ENCODE measurements at regions not wholly inside any gene's neighbourhood (a gene's known extent, or its start where the extent isn't known, plus 50 kb on each side); places are given as distances from the start of the nearest gene placed in this dataset.
A peak's percentile ranks its signal among the peaks of the same experiment; 100 is the strongest.

DNA sequence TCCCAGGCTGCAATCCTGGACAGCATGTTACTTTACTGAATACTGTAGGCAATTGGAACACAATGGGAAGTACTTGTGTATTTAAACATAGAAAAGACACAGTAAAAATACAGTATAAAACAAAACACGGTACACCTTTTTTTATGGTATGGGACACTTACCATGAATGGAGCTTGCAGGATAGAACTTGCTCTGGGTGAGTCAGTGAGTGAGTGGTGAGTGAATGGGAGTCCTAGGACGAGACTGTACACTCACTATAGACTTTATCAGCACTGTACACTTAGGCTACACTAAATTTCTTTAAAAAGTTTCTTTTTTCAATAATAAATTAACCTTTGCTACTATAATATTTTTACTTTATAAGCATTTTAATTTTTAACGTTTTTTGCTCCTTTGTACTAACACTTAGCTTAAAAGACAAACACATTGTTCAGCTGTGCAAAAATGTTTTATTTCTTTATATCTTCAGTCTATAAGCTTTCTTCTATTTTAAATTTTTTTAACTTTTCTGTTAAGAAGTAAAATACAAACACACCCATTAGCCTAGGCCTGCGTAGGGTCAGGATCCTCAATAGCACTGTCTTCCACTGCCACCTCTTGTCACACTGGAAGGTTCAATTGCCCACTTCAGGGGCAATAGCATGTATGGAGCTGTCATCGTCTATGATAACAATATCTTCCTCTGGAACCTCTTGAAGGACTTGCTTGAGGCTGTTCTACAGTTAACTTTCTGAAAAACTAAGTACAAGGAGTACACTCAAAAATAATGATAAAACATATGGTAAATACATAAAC, 293.5 kb upstream of the FSTL5 start:
- DNase-seq: no peak

DNA sequence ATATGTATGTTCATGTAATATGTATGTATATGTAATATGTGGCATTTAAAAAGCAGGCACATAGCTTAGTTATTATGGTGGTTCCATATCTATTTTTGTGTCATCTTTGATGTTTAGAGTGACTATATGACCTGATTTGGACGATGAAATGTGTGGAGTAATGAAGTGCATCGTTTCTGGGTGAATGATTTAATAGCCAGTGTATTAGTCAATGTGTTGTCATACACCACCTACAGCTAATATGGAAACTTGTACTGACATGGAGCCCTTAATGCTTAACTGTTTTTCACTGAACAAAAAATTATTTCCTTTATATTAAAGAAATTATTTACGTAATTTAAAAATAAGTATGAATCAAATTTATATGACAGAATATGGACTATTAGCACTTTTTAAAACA, 292.3 kb upstream of the FSTL5 start:
- no peak for DNase-seq

DNA sequence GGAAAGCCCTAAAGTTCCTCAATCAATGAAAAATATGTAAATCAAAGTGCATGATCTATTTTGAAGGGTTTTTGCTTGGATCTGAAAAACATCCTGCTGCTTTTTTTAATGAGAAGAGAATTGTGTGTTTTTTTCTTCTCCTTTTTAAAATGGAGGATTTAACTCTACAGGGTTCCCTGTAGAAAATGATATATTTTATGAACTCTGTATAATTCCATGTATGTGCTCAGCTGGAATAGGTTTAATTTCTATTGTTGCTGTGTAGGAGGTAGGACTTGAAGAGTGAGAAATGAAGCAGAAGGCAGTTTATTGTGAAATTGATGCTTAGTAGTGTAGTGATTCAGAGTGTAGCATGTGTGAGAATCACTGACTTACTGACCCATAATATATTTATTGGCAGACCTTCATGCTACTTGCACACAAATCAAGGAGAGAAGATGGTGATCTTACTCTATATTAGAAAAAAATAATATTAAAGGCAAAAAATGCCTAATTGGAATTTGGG, 286.8 kb upstream of the FSTL5 start:
- DNase-seq: no peak

DNA sequence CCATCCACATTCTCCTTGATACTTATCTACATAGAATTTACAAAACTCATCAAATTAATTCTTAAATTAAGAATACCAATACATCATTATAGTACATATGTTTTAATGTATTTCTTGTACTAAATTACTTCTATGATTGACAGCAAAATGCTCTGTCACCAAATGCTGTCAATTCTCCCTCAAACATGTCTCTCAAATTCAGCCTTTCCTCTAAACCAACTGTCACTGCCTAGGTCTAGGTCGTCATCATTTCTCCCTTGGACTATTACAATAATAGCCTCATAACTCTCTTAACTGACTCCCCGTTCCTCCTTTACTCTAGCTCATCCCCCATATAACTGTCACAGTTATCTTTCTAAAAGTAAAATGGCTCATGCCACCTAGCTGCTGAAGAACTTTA, 279.7 kb upstream of the FSTL5 start:
- no peak for DNase-seq

DNA sequence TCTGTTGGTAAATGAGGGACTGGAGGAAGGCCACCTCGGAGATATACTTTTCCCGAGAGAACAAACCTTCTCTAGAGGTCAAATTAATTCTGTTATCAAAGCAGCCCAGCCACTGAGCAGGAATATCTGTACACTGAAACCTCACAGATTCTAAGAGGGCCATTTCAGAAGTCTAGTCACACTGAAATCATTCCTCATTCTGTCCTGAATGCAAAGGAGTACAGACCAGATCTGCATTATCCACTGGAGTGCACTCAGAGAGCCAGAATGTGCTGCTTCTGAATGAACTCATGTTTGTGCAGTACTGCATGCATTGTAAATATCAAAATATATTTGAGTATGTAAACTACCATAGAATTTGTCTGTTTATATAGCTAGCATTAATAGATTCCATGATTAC, 278.3 kb upstream of the FSTL5 start:
- no peak for DNase-seq

DNA sequence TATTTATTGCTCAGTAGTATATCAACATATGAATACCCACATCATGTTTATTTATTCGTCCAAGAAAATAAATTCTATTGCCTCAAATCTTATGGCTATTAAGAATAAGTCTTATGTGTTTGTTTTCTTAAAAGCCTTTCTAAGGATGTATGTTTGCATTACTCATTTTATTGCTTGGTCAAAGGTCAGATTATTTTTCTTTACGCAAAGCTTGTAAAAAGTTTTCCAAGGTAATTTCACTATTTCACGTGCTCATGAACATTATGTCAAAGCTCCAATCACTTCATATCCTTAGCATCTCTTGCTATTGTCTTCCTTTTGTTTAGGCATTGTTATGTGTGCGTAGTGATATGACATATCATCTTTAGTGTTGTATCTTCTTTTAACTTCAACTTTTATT, 258.5 kb upstream of the FSTL5 start:
- no peak for DNase-seq

DNA sequence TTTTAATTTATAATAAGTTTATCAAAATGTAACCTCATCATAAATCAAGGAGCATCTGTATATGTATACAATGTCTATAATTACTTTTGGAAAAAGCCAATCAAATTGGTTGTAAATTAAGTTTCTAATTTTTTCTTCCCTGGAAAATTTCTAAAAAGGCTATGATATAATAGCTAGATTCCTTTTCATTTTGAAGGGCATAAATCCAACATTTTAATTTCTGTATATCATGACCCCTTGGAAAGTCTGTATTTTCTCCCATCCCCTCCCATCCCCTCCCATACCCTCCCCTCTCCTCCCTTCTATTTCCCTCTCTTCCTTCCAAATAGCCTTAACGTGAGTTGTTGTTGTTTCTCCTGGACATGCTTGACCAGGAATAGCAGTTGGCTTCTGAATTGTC, 247.1 kb upstream of the FSTL5 start:
- DNase-seq: no peak

DNA sequence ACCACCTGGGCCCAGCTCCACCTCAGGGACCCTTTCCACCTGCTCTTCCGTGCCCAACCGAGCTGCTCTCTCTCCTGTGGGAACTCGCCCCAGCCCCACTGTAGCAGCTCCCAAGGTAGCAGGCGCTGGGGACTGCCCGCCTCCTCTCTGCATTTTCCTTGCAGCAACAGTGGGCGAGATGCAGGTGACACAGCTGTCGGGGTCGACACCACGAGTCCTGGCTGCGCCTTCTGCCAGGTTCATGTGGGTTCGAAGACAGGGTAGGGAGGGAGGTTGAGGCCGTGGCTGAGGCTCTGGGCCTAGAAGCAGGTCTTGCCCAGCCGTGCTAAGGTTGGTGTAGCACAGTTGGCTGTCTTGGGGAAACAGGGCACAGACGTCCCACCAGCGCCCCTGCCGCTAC, 245.2 kb upstream of the FSTL5 start:
- no peak for DNase-seq

DNA sequence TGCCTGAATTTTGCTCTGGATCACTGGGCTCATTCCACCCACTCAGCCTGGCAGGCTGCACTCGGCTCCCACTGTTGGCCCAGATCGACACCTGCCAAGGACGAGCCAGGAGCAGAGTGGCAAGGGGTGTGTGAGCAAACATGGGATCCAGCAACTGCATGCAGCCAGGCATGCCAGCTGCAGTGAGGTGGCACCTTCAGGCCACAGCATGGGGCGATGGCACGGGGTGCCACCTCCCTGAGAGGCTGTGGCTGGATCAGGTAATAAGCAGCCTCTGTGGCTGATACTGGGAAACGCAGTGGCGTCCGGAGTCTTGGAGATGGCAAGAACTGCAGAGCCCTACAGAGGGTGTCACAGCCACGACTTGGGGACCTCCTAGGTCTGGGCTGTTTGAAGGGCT, 244.5 kb upstream of the FSTL5 start:
- no peak for DNase-seq

DNA sequence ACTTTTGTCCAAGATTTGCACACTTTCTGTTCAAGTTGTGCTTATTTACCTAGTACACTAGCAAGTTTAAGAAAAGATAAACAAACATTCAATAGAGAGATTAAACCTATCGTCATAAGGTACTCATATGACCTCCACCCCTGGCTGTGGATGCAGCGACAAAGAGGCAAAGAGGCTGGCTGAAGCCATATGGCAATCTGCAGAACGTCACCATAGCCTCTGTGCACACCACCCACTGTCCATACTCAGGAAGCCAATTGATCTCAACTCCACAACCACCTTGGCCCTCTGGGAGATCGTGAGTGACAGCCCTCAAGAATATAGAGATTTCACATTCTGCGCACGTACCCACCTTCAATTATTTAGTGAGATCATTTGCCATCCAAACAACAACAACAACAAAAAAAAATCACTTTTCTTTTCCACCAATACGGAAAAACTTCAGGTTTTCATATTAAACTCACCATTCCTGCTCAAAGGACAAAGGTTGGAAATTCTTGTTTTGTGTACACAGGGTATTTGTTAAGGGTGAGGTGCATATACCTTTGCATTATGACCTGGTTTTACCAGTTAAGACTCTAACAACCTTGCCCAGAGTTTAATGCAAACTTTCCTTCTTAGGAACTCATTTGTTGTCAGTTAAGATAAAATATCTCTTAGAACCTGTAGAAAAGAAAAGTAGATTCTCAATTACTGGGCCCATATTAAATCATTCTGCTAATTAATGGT, 243.0 kb upstream of the FSTL5 start:
- no peak for DNase-seq

DNA sequence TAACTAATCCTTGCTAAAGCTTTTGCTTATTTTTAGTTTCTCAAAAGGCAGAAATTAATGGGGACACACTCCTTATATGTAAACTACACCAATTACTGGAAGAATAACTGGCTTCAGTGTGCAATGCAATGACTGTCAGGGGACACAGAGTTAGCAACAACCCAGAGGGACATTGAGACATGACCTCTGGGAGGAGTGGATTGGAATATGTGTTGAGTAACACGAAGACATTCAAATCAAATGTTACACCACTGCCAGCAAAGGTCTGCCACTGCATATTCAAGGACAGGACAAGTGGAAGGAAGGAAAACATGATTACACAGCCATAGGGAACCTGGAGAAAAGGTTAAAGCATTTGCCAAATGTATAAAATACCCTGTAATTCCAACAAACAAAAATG, 240.1 kb upstream of the FSTL5 start:
- DNase-seq: no peak

DNA sequence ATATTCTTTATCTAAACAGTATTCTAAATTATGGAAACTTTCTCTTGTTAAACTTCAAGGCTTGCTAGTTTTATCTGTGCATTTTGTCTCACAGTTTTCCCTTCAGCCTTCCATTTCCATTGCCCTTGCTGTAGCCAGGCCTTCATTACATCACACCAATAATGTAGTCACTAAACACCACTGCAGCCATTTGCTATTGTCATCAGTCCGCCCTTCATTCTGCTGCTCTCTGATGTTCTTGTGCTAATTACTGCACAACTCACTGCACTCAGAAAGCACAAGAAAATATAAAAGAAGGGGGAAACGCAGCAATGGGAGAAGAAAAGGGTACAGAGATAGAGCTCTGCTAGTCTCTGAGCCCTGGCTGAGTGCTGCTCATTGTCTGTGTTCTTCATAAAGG, 239.6 kb upstream of the FSTL5 start:
- DNase-seq: no peak

DNA sequence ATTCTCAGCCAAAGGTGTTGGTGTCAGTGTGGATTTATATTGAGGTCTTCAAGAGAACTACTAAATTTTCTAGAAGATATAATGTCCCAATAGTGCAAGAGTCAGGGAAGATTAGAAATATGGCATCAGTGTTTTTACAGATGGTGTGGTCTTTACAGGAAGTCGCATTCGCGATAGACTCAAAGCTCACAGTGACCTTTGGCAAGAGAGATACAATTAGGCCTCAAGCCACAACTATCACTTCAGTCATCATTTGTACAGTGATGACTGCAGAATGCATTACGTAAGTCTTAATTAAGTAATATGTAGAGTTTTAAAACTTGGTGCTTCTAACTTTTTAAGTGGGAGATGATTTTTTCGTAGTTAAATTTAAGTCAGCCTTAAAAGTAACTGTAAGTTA, 237.2 kb upstream of the FSTL5 start:
- DNase-seq: peak; percentile 48

DNA sequence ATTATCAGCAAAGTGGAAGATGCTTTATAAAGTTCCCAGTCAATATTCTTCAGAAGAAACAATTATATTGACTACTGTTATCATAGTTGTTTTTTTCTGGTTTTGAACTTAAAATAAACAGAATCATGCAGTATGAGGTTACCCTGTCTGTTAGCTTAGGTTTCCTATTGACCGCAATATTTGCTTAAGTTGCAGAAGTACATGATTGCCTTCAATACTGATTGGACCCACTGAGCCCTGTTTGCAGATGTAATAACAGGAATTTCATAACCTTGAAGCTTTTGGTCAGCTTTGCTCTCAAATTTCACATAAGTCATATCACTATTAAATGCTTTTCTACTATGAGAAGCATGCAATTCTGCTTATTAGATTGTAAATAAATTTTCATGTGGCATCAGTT, 229.1 kb upstream of the FSTL5 start:
- no peak for DNase-seq

DNA sequence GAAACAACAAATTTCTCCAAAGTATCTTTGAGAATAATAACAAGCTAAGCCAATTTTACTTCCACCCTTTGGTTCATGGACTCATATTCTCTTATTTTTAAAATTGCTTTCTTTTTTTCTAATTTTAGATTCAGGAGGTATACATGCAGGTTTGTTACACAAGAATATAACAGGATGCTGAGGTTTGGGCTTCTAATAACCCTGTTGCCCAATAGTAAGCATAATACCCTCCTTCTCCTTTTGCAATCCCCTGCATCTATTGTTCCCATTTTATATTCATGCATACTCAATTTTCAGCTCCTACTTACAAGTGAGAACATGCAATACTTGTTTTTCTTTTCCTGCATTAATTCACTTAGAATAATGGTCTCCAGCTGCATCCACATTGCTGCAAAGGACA, 202.3 kb upstream of the FSTL5 start:
- peak; percentile 61 for DNase-seq

DNA sequence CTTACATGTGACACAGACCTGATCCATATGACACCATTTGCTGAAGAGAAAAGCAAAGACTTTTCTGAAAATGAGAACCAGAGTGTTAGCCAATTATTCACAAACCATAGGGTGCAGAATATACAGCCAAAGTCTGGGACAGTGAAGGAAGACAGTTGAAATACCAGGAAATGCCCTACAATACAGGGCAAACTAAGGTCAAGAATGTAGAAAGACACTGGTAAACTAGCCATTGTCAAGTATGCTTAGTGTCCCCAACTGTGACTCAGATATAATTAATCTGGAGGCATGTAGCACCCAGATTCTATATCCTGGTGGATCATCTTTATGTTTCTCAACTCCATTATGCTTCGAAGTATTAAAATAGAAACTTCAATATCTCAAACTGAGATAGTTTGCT, 200.9 kb upstream of the FSTL5 start:
- DNase-seq: no peak

DNA sequence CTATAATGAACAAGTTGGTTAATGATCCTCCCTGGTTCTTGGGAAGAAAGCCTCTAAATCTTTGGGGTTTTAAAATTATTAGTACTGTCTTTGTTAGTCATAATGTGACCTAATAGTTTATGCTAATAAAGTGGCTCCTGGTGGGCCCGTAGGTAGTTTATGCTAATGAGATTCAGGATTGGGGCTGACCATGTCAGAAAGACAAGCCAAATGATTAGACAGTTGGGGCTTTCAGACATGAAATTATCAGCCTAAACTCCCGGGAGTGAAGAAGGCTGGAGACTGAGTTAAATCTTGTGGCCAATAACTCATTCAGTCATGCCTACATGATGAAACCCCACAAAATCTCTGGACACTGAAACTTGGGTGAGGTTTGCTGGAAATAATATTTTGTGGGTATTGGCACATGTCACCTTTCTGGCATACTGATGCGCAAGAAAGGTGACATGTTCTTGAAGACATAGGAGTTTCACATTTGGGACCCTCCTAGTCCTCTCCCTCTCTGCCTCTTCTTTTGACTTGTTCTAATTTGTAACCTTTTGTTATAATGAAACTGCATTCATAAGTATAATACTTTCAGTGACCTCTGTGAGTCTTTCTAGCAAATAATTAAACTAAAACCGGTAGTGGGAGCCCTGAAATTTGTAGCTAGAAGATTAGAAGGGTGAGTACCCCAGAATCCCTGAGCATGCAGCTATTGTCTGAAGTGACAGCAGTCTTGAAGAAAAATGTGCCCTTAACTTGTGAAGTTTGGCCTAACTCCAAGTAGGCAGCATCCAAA, 196.8 kb upstream of the FSTL5 start:
- no peak for DNase-seq

DNA sequence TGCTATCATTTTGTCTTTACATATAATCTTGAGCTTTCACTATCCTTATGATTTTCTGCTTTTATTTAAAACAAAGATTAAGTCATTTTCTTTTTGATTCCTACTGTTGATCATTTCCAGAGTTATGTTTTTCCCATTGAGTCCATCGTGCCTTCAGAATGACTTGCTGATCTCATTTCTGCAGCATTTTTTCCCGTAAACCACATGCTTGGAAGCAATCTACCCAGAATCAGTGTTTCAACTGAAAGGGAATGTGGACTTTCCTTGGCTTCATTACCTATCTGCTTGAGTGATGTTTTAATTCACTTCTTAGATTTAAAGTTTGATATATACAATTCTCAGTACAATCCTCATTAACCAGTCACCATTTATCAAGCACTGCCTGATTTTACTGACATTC, 192.4 kb upstream of the FSTL5 start:
- no peak for DNase-seq

DNA sequence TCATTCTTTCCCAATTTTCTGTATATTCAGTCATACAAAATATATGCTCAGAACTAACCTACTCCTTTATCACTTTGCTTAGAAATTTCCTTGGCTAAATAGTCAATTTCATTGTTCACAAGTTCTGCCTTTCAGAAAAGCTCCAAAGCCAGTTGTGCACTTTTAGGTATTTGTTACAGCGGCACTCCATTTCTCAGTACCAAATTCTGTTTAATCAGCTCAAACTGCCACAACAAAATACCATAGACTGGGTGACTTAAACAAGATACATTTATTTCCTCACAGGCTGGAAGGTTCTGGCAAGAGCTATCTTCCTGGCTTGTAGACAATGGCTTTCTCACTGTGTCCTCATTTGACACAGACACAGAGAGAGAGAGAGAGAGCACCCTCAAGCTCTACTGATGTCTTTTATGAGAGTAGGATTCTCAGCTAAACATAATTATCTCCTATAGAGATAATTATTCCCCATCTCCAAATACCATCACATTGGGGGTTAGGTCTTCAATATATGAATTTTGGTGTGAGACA, 188.8 kb upstream of the FSTL5 start:
- no peak for DNase-seq

DNA sequence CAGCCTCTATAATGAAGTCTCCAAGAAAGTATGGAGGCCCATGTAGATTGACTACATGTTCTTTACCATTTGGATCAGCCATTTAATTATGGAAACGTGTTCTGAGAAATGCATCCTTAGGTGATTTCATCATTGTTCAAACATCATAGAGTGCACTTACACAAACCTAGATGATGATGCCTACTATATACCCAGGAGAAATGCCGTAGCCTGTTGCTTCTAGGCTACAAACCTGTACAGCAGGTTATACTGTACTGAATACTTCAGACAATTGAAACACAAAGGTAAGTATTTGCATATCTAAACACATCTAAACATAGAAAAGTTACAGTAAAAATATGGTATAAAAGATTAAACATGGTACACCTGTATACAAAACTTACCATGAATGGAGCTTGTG, 186.5 kb upstream of the FSTL5 start:
- no peak for DNase-seq

DNA sequence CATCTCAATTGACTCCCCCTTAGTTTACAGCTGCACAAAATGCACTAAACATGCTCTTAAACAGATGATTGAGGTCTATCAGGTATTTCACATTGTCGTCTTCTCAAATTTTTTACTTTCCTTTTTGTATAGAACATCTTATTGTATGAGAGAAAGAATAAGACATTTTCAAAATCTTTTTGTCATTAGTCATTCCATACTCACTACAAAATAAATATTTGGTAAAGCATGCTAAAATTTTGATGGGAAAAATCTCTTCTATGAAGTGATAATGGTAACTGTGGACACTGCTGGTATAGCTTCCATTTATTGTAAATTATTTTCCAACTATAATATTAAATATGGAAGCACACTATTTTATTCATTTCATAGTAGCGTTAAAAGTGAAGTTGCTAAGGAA, 185.6 kb upstream of the FSTL5 start:
- DNase-seq: no peak

DNA sequence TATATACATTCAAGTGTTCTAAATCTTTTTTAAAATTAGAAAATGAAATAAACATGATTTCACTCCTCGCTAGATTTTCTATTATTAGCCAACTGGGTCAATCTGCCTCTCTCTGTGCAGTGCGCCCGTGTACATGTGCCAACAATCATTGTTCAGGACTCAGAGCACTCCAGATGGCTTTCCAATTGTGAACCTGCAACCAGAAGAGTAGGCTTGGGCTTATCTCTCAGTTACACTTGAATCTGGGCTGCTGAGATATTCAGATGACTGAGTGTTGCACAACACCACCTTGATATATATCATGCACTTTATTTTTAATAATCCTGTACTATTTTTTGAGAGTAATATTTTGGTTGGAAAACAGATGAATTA, 184.0 kb upstream of the FSTL5 start:
- peak; percentile 68 for DNase-seq

DNA sequence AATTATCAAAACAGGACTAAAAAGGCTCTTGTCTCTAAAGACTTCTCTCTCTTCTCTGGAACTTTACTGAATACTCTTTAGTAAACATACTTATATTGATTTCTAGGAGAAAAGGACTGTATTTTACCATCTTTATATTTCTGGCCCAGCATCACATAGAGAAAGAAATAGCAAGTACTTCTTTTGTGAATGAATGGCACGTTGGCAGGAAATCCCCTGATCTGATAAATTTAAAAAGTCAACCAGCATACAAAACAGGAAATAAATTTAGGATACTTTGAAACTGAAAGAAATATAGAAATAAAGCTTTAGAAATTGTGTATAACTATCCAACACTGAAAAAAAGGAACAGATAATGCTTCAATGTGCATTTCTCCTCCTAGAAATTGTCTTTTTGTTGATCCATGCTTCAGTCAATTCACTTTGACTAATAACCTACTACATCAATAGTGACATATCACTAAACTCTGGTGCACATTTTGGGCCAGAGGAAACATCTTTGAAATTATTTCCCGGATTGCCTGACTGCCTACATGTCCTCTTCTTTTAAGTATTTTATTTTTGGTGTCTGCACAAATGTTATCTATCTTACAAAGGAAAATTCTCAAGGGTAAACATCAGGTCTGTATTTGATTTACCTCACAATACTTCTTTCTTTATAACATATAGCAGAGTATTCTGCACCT, 183.5 kb upstream of the FSTL5 start:
- DNase-seq: peak; percentile 9
